Sigmoid colon (tissue), 4 donors: ENCODE measurements at regions not wholly inside any gene's neighbourhood (a gene's known extent, or its start where the extent isn't known, plus 50 kb on each side); places are given as distances from the start of the nearest gene placed in this dataset.

Source experiments
- POLR2A ChIP-seq, 2 donors: fragments of 450-650 bp; IDR thresholded peaks; one replicate each; pipeline ENCODE4 v1.6.1; 2016; ENCODE audit warnings: antibody characterized with exemption in 2 of 2, mild to moderate bottlenecking in 2 of 2, moderate library complexity in 2 of 2
- POLR2AphosphoS5 ChIP-seq, 4 donors: sonication (generic); formaldehyde crosslinking; IDR thresholded peaks; one replicate each; pipeline ENCODE4 v1.6.1; 2017; ENCODE audit warnings: antibody characterized with exemption in 4 of 4
- TF ChIP-seq, protein P1 (sequence below), 4 experiments: fragments of 450-650 bp in 3 of 4; fragments of 200-600 bp in 1 of 4; IDR thresholded peaks; one replicate each; pipeline ENCODE4 v1.5.1; 2016 to 2019; ENCODE audit warnings: antibody characterized with exemption in 4 of 4, mild to moderate bottlenecking in 3 of 4, moderate library complexity in 2 of 4

DNA sequence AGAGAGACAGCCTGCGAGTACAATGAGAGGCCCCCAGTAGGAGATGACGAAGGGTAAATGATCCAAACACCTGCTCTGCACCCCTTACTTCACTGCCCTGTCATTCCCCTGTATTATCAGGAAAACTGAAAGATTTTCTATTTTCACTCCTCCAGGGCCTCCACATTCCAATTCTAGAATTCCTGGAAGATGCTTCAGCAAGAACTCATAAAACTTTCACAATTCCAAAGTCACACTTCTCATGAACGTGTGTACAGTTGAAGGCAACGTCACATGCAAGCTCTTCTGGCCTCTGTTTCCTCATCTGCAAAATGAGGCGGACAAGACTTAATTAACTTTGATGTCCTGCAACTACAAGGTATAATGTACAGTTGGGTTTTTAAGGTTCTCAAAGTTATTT lies 62.8 kb upstream of the SPATA12 start:
- no peak for TF ChIP-seq POLR2A (IDR thresholded peaks at IDR 0.05)
- TF ChIP-seq, protein P1, sequence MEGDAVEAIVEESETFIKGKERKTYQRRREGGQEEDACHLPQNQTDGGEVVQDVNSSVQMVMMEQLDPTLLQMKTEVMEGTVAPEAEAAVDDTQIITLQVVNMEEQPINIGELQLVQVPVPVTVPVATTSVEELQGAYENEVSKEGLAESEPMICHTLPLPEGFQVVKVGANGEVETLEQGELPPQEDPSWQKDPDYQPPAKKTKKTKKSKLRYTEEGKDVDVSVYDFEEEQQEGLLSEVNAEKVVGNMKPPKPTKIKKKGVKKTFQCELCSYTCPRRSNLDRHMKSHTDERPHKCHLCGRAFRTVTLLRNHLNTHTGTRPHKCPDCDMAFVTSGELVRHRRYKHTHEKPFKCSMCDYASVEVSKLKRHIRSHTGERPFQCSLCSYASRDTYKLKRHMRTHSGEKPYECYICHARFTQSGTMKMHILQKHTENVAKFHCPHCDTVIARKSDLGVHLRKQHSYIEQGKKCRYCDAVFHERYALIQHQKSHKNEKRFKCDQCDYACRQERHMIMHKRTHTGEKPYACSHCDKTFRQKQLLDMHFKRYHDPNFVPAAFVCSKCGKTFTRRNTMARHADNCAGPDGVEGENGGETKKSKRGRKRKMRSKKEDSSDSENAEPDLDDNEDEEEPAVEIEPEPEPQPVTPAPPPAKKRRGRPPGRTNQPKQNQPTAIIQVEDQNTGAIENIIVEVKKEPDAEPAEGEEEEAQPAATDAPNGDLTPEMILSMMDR (IDR thresholded peaks at IDR 0.05): no peak
- peak; percentile 19 to 69 (median 50) for TF ChIP-seq POLR2AphosphoS5 (IDR thresholded peaks at IDR 0.05)
